BJ (cell line): ENCODE measurements at regions not wholly inside any gene's neighbourhood (a gene's known extent, or its start where the extent isn't known, plus 50 kb on each side); places are given as distances from the start of the nearest gene placed in this dataset.

Experiments
- CTCF ChIA-PET: fragments of 350-600 bp; formaldehyde crosslinking; extraction: SDS; loops from one replicate; lab custom pipeline; 2021; ENCODE audit warnings: antibody characterized with exemption, inconsistent platforms; lab: Yijun Ruan, JAX
- POLR2A ChIA-PET: fragments of 300-600 bp; sonication (Branson Sonifier 250); formaldehyde crosslinking; extraction: SDS; loops from one replicate; lab custom pipeline; 2021; ENCODE audit warnings: antibody characterized with exemption; lab: Charles Lee
- DNase-seq: peaks from one replicate; pipeline ENCODE4 v3.0.0-alpha.2; 2011; ENCODE audit warnings: low read depth
- H3K27me3 ChIP-seq: 2 replicates; pipeline ENCODE4 v1.6.0; 2011; ENCODE audit warnings: low read length; ENCODE audit not compliant: control insufficient read depth, insufficient read depth
- H3K36me3 ChIP-seq: 2 replicates; pipeline ENCODE4 v1.5.1; 2011; ENCODE audit warnings: low read length; ENCODE audit not compliant: control insufficient read depth, insufficient read depth
- H3K4me3 ChIP-seq: 2 replicates; pipeline ENCODE4 v1.5.1; 2011; ENCODE audit warnings: low read depth, mild to moderate bottlenecking, control low read depth, low read length
- TF ChIP-seq, protein P1 (sequence below): IDR thresholded peaks from 2 replicates; pipeline ENCODE4 v1.5.1; 2011; ENCODE audit warnings: low read depth, mild to moderate bottlenecking, control low read depth, inconsistent platforms, low read length, moderate library complexity; ENCODE audit not compliant: insufficient read depth

- no peak for DNase-seq
- ChIA-PET POLR2A (no interaction called here), CTCF (interaction anchor here (0.7 kb wide), 1 partner anchor 22 kb away, joined by 3 read pairs; no protein-coding TSS in a partner anchor)
- Histone ChIP-seq H3K36me3 (no peaks in the 10 kb centered on the region), H3K27me3 (no peaks in the 10 kb centered on the region), H3K4me3 (no peak overlapping the region)
- TF ChIP-seq, protein P1, sequence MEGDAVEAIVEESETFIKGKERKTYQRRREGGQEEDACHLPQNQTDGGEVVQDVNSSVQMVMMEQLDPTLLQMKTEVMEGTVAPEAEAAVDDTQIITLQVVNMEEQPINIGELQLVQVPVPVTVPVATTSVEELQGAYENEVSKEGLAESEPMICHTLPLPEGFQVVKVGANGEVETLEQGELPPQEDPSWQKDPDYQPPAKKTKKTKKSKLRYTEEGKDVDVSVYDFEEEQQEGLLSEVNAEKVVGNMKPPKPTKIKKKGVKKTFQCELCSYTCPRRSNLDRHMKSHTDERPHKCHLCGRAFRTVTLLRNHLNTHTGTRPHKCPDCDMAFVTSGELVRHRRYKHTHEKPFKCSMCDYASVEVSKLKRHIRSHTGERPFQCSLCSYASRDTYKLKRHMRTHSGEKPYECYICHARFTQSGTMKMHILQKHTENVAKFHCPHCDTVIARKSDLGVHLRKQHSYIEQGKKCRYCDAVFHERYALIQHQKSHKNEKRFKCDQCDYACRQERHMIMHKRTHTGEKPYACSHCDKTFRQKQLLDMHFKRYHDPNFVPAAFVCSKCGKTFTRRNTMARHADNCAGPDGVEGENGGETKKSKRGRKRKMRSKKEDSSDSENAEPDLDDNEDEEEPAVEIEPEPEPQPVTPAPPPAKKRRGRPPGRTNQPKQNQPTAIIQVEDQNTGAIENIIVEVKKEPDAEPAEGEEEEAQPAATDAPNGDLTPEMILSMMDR, result no peak
Measured at GRCh38 chrX:4668802-4669536, 955.5 kb upstream of the PRKX start.

DNA sequence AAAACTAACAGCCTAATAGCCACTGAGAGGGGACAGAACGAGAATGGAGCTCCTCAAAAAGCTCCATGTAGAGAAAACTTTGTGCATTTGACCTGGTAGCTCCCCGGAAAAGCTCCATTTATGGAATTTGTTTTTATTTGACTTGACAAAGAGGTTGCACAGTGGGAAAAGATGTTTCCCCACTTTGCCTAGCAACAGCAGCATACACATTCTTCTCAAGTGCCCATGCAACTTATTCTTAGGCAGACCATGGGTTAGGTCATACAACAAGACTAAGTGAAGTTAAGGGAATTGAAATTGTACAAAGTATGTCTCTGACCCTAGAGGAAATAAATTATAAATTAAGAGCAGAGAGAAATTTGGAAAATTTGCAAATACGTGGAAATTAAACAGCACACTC, 949.6 kb upstream of the PRKX start:
- ChIA-PET POLR2A (no interaction called here), CTCF (no interaction called here)
- no peak for DNase-seq
- TF ChIP-seq, protein P1, result no peak
- Histone ChIP-seq H3K36me3 (no peaks in the 10 kb centered on the region), H3K4me3 (no peak overlapping the region), H3K27me3 (no peaks in the 10 kb centered on the region)

DNA sequence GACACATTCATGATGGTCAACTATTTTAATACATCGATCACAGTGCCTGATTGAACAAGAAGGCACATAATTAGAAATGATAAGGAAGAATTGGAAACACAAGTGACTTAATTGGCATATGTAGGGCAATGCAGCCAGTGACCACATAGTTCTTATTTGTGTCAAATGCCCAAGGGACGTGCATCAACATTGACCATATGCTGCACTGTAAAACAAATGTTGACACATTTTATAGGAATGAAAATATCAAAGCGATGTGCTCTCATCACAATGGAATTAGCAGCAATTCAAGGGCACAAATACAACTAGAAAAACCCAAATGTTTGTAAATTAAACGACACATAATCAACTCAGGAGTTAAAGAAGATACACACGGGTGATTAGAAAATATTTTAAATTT, 948.3 kb upstream of the PRKX start:
- TF ChIP-seq, protein P1, result no peak
- POLR2A ChIA-PET, result no interaction called here
- CTCF ChIA-PET, result no interaction called here
- Histone ChIP-seq H3K4me3 (no peak overlapping the region), H3K27me3 (no peaks in the 10 kb centered on the region), H3K36me3 (no peaks in the 10 kb centered on the region)
- DNase-seq, result no peak

- Histone ChIP-seq H3K4me3 (no peak overlapping the region), H3K36me3 (no peaks in the 10 kb centered on the region), H3K27me3 (no peaks in the 10 kb centered on the region)
- TF ChIP-seq, protein P1, result no peak
- POLR2A ChIA-PET, result no interaction called here
- CTCF ChIA-PET, result no interaction called here
- DNase-seq, result no peak
Measured at GRCh38 chrX:4656419-4656818, 943.0 kb upstream of the PRKX start.

- Histone ChIP-seq H3K27me3 (no peaks in the 10 kb centered on the region), H3K36me3 (no peaks in the 10 kb centered on the region), H3K4me3 (no peak overlapping the region)
- TF ChIP-seq, protein P1, result no peak
- ChIA-PET POLR2A (no interaction called here), CTCF (no interaction called here)
- DNase-seq, result no peak
Measured at GRCh38 chrX:4655743-4656142, 942.3 kb upstream of the PRKX start.
